Uterus (tissue), 3 donors: ENCODE measurements at regions not wholly inside any gene's neighbourhood (a gene's known extent, or its start where the extent isn't known, plus 50 kb on each side); places are given as distances from the start of the nearest gene placed in this dataset.

Experiments used
- DNase-seq, 2 donors: peaks; one replicate each; pipeline ENCODE4 v3.0.0-alpha.2; 2019 to 2020
- H3K27ac ChIP-seq, 2 donors: fragments of 200-600 bp; sonication (generic); 1 replicate in 1 of 2; 2 replicates in 1 of 2; pipeline ENCODE4 v1.5.1; 2016 to 2018
- H3K27me3 ChIP-seq, 2 donors: fragments of 200-600 bp; sonication (generic); one replicate each; pipeline ENCODE4 v1.5.1; 2018 to 2019; ENCODE audit warnings: control low read depth in 1 of 2
- H3K36me3 ChIP-seq, 2 donors: fragments of 200-600 bp; sonication (generic); one replicate each; pipeline ENCODE4 v1.5.1; 2019; ENCODE audit warnings: control low read depth in 1 of 2
- H3K4me1 ChIP-seq, 2 donors: fragments of 200-600 bp; sonication (generic); one replicate each; pipeline ENCODE4 v1.5.1; 2018 to 2019; ENCODE audit warnings: control low read depth in 1 of 2
- H3K4me3 ChIP-seq, 2 donors: fragments of 200-600 bp; sonication (generic); 1 replicate in 1 of 2; 2 replicates in 1 of 2; pipeline ENCODE4 v1.5.1; 2018 to 2019; ENCODE audit warnings: mild to moderate bottlenecking in 1 of 2
- H3K9me3 ChIP-seq, 2 donors: fragments of 200-600 bp; sonication (generic); one replicate each; pipeline ENCODE4 v1.5.1; 2019; ENCODE audit warnings: control low read depth in 1 of 2
- CTCF ChIP-seq, 4 experiments: fragments of 200-600 bp in 2 of 4; fragments of 450-650 bp in 2 of 4; sonication (generic) in 2 of 4; IDR thresholded peaks; one replicate each; pipeline ENCODE4 v1.5.1; 2016 to 2019; ENCODE audit warnings: antibody characterized with exemption in 4 of 4, mild to moderate bottlenecking in 2 of 4, moderate library complexity in 1 of 4
- POLR2A ChIP-seq, 2 donors: fragments of 450-650 bp; IDR thresholded peaks; one replicate each; pipeline ENCODE4 v1.6.1; 2016; ENCODE audit warnings: antibody characterized with exemption in 2 of 2, mild to moderate bottlenecking in 1 of 2, moderate library complexity in 1 of 2
- intact Hi-C: fragments of 100-400 bp; cut with DNase I; formaldehyde crosslinking; loops from one replicate; pipeline ENCODE4 v1.15.1; 2023; ENCODE audit warnings: low total_unique reads
- donor health status: DM: yes; HTN: yes; CAD: no.

DNA sequence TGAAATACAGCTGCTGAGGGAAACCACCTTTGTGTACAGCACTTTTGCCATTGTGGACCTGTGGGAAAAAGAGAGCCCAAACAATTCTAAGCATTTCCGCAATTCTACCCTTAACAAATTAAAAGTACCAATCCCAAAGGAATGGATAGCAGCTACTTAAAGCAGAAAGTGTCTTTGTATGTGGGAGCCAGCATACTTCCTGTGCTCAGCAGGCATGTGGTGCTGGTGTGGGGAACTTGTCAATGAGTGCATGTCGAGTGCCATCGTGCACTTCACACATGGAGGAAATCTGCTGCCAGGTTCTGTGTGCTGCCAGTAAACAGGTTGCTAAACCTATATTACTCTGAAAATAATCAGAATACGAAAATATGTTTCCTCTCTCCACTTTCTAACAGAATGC, 399.0 kb downstream of the LRRC70 start:
- no peaks in the 10 kb centered on the region for H3K9me3 ChIP-seq
- intact Hi-C loops = no loop called here
- H3K27me3 ChIP-seq = no peaks in the 10 kb centered on the region
- H3K36me3 ChIP-seq = no peaks in the 10 kb centered on the region
- H3K4me3 ChIP-seq = no peak overlapping the region
- TF ChIP-seq CTCF (IDR thresholded peaks at IDR 0.05) = no peak
- TF ChIP-seq POLR2A (IDR thresholded peaks at IDR 0.05) = no peak
- no peaks in the 10 kb centered on the region for H3K4me1 ChIP-seq
- DNase-seq = no peak
- H3K27ac ChIP-seq = no peak overlapping the region

- intact Hi-C loops = no loop called here
- no peak for DNase-seq
- no peak for TF ChIP-seq CTCF (IDR thresholded peaks at IDR 0.05)
- TF ChIP-seq POLR2A (IDR thresholded peaks at IDR 0.05) = no peak
- no peaks in the 10 kb centered on the region for H3K36me3 ChIP-seq
- H3K27ac ChIP-seq = no peak overlapping the region
- no peaks in the 10 kb centered on the region for H3K27me3 ChIP-seq
- no peak overlapping the region for H3K4me3 ChIP-seq
- H3K4me1 ChIP-seq = no peaks in the 10 kb centered on the region
- H3K9me3 ChIP-seq = no peaks in the 10 kb centered on the region
Observed at GRCh38 chr5:62974623-62975022, 396.0 kb downstream of the LRRC70 start.

GRCh38 chr5:62969409-62970120, 390.9 kb downstream of the LRRC70 start:
- Histone ChIP-seq H3K9me3 (no peaks in the 10 kb centered on the region), H3K36me3 (no peaks in the 10 kb centered on the region), H3K27ac (no peak overlapping the region), H3K4me1 (no peaks in the 10 kb centered on the region), H3K4me3 (no peak overlapping the region), H3K27me3 (no peaks in the 10 kb centered on the region)
- no peak for TF ChIP-seq CTCF (IDR thresholded peaks at IDR 0.05)
- no peak for TF ChIP-seq POLR2A (IDR thresholded peaks at IDR 0.05)
- intact Hi-C loops = no loop called here
- no peak for DNase-seq

DNA sequence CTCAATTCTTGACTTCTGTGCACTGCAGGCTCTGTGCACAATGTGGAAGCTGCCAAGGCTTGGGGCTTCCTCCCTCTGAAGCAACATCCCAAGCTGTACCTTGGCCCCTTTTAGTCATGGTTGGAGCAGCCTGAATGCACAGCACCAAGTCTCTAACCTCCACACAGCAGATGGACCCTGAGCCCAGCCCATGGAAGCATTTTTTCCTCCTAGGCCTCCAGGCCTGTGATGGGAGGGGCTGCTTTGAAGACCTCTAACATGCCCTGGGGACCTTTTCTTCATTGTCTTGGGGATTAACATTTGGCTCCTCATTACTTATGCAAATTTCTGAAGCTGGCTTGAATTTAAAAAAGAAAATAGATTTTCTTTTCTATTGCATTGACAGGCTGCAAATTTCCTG, 385.8 kb downstream of the LRRC70 start:
- intact Hi-C loops = no loop called here
- Histone ChIP-seq H3K9me3 (no peaks in the 10 kb centered on the region), H3K36me3 (no peaks in the 10 kb centered on the region), H3K27me3 (no peaks in the 10 kb centered on the region), H3K4me1 (no peaks in the 10 kb centered on the region), H3K4me3 (no peak overlapping the region), H3K27ac (no peak overlapping the region)
- TF ChIP-seq POLR2A (IDR thresholded peaks at IDR 0.05) (no peak), CTCF (IDR thresholded peaks at IDR 0.05) (no peak)
- no peak for DNase-seq

- no peaks in the 10 kb centered on the region for H3K36me3 ChIP-seq
- H3K4me1 ChIP-seq = no peaks in the 10 kb centered on the region
- H3K4me3 ChIP-seq = no peak overlapping the region
- no peak for TF ChIP-seq POLR2A (IDR thresholded peaks at IDR 0.05)
- TF ChIP-seq CTCF (IDR thresholded peaks at IDR 0.05) = no peak
- no peak for DNase-seq
- no peaks in the 10 kb centered on the region for H3K9me3 ChIP-seq
- intact Hi-C loops = no loop called here
- no peaks in the 10 kb centered on the region for H3K27me3 ChIP-seq
- no peak overlapping the region for H3K27ac ChIP-seq
Observed at GRCh38 chr5:62960781-62961180, 382.2 kb downstream of the LRRC70 start.
